Activated T-cell treated with anti-CD3 and anti-CD28 coated beads, Interleukin-2, amount 50 U/mL, for 4 hours (primary cell): ENCODE measurements at regions not wholly inside any gene's neighbourhood (a gene's known extent, or its start where the extent isn't known, plus 50 kb on each side); places are given as distances from the start of the nearest gene placed in this dataset.

Experiments
- ATAC-seq, 2 donors: fragments of 200-7000 bp; cut with Tn5 transposase; one replicate each; pipeline ENCODE4 v1.10.0; 2021
- DNase-seq: peaks from one replicate; pipeline ENCODE4 v3.0.0-alpha.2; 2020
- H3K27me3 Mint-ChIP-seq: one replicate; pipeline ENCODE4 v1.8.0; 2021; ENCODE audit warnings: low read depth, mixed read lengths
- H3K36me3 Mint-ChIP-seq: one replicate; pipeline ENCODE4 v1.8.0; 2022; ENCODE audit warnings: mixed read lengths; ENCODE audit not compliant: insufficient read depth
- H3K4me1 Mint-ChIP-seq: one replicate; pipeline ENCODE4 v1.8.0; 2021; ENCODE audit warnings: low read depth, mixed read lengths
- H3K4me3 Mint-ChIP-seq: one replicate; pipeline ENCODE4 v1.8.0; 2021; ENCODE audit warnings: mild to moderate bottlenecking, moderate library complexity, mixed read lengths
- H3K9me3 Mint-ChIP-seq: one replicate; pipeline ENCODE4 v1.8.0; 2021; ENCODE audit warnings: mixed read lengths

- ATAC-seq (no peak), DNase-seq (no peak)
- no peaks in the 10 kb centered on the region for H3K9me3 Mint-ChIP-seq
- no peaks in the 10 kb centered on the region for H3K4me1 Mint-ChIP-seq
- no peaks in the 10 kb centered on the region for H3K36me3 Mint-ChIP-seq
- no peak overlapping the region for H3K4me3 Mint-ChIP-seq
- H3K27me3 Mint-ChIP-seq: peaks cover 2% of the 10 kb centered on the region
Measured at GRCh38 chr2:15838481-15839090, 101.8 kb upstream of the MYCN start.

GRCh38 chr2:15839426-15840124 lies 100.8 kb upstream of the MYCN start:
- no peak for ATAC-seq
- Mint-ChIP-seq H3K4me3 (no peak overlapping the region), H3K9me3 (no peaks in the 10 kb centered on the region), H3K4me1 (no peaks in the 10 kb centered on the region), H3K36me3 (no peaks in the 10 kb centered on the region), H3K27me3 (peaks cover 2% of the 10 kb centered on the region)
- DNase-seq: no peak

GRCh38 chr2:15840148-15840547 lies 100.2 kb upstream of the MYCN start:
- no peak overlapping the region for H3K4me3 Mint-ChIP-seq
- H3K36me3 Mint-ChIP-seq: no peaks in the 10 kb centered on the region
- H3K4me1 Mint-ChIP-seq: no peaks in the 10 kb centered on the region
- no peaks in the 10 kb centered on the region for H3K9me3 Mint-ChIP-seq
- H3K27me3 Mint-ChIP-seq: peaks cover 2% of the 10 kb centered on the region
- ATAC-seq (no peak), DNase-seq (no peak)

GRCh38 chr2:15840969-15841368 lies 99.4 kb upstream of the MYCN start:
- Mint-ChIP-seq H3K4me3 (no peak overlapping the region), H3K9me3 (no peaks in the 10 kb centered on the region), H3K36me3 (no peaks in the 10 kb centered on the region), H3K4me1 (no peaks in the 10 kb centered on the region), H3K27me3 (peaks cover 2% of the 10 kb centered on the region)
- DNase-seq (no peak), ATAC-seq (no peak)

- Mint-ChIP-seq H3K9me3 (no peaks in the 10 kb centered on the region), H3K36me3 (no peaks in the 10 kb centered on the region), H3K4me1 (no peaks in the 10 kb centered on the region), H3K27me3 (peaks cover 2% of the 10 kb centered on the region), H3K4me3 (no peak overlapping the region)
- ATAC-seq: no peak
- DNase-seq: no peak
Measured at GRCh38 chr2:15841776-15842560, 98.4 kb upstream of the MYCN start.

GRCh38 chr2:15842758-15843666 lies 97.3 kb upstream of the MYCN start:
- H3K4me3 Mint-ChIP-seq: no peak overlapping the region
- ATAC-seq: no peak

GRCh38 chr2:15844211-15844801 lies 96.0 kb upstream of the MYCN start:
- Mint-ChIP-seq H3K4me1 (no peaks in the 10 kb centered on the region), H3K27me3 (peaks cover 2% of the 10 kb centered on the region), H3K4me3 (no peak overlapping the region), H3K9me3 (peaks cover under 1% of the 10 kb centered on the region), H3K36me3 (no peaks in the 10 kb centered on the region)
- ATAC-seq (no peak), DNase-seq (no peak)

More at GRCh38 chr2:15842758-15843666, 97.3 kb upstream of the MYCN start:
- H3K4me1 Mint-ChIP-seq: no peaks in the 10 kb centered on the region
- H3K36me3 Mint-ChIP-seq: no peaks in the 10 kb centered on the region
- DNase-seq: no peak
- peaks cover 2% of the 10 kb centered on the region for H3K27me3 Mint-ChIP-seq
- H3K9me3 Mint-ChIP-seq: no peaks in the 10 kb centered on the region

- no peaks in the 10 kb centered on the region for H3K4me1 Mint-ChIP-seq
- DNase-seq (no peak), ATAC-seq (no peak)
- no peak overlapping the region for H3K4me3 Mint-ChIP-seq
- no peaks in the 10 kb centered on the region for H3K36me3 Mint-ChIP-seq
- H3K9me3 Mint-ChIP-seq: peaks cover 5% of the 10 kb centered on the region
- H3K27me3 Mint-ChIP-seq: peaks cover 2% of the 10 kb centered on the region
Measured at GRCh38 chr2:15845294-15845693, 95.1 kb upstream of the MYCN start.

GRCh38 chr2:15845737-15846405 lies 94.5 kb upstream of the MYCN start:
- Mint-ChIP-seq H3K9me3 (peaks cover 5% of the 10 kb centered on the region), H3K36me3 (no peaks in the 10 kb centered on the region), H3K27me3 (peaks cover 2% of the 10 kb centered on the region), H3K4me1 (no peaks in the 10 kb centered on the region), H3K4me3 (no peak overlapping the region)
- DNase-seq (no peak), ATAC-seq (no peak)

GRCh38 chr2:15846626-15847025 lies 93.7 kb upstream of the MYCN start:
- H3K27me3 Mint-ChIP-seq: no peaks in the 10 kb centered on the region
- DNase-seq (no peak), ATAC-seq (no peak)
- no peak overlapping the region for H3K4me3 Mint-ChIP-seq
- H3K4me1 Mint-ChIP-seq: no peaks in the 10 kb centered on the region
- H3K9me3 Mint-ChIP-seq: peaks cover 5% of the 10 kb centered on the region
- H3K36me3 Mint-ChIP-seq: no peaks in the 10 kb centered on the region

GRCh38 chr2:15850534-15850933 lies 89.8 kb upstream of the MYCN start:
- no peaks in the 10 kb centered on the region for H3K36me3 Mint-ChIP-seq
- no peak for ATAC-seq
- DNase-seq: no peak
- H3K9me3 Mint-ChIP-seq: peaks cover 5% of the 10 kb centered on the region
- H3K4me3 Mint-ChIP-seq: no peak overlapping the region
- H3K27me3 Mint-ChIP-seq: peaks cover 3% of the 10 kb centered on the region
- H3K4me1 Mint-ChIP-seq: no peaks in the 10 kb centered on the region

GRCh38 chr2:15851076-15851693 lies 89.2 kb upstream of the MYCN start:
- no peak overlapping the region for H3K4me3 Mint-ChIP-seq
- no peaks in the 10 kb centered on the region for H3K36me3 Mint-ChIP-seq
- peaks cover 5% of the 10 kb centered on the region for H3K9me3 Mint-ChIP-seq
- H3K27me3 Mint-ChIP-seq: peaks cover 4% of the 10 kb centered on the region
- no peak for ATAC-seq
- no peak for DNase-seq
- no peaks in the 10 kb centered on the region for H3K4me1 Mint-ChIP-seq

GRCh38 chr2:15852811-15853210 lies 87.5 kb upstream of the MYCN start:
- ATAC-seq (no peak), DNase-seq (no peak)
- peaks cover 8% of the 10 kb centered on the region for H3K9me3 Mint-ChIP-seq
- H3K4me1 Mint-ChIP-seq: no peaks in the 10 kb centered on the region
- no peak overlapping the region for H3K4me3 Mint-ChIP-seq
- H3K36me3 Mint-ChIP-seq: no peaks in the 10 kb centered on the region
- H3K27me3 Mint-ChIP-seq: peaks cover 8% of the 10 kb centered on the region
